Adrenal gland (tissue), 5 donors: ENCODE measurements at regions not wholly inside any gene's neighbourhood (a gene's known extent, or its start where the extent isn't known, plus 50 kb on each side); places are given as distances from the start of the nearest gene placed in this dataset.

Source experiments
- POLR2A ChIP-seq, 2 donors: fragments of 450-650 bp; IDR thresholded peaks; one replicate each; pipeline ENCODE4 v1.6.1; 2017; ENCODE audit warnings: antibody characterized with exemption in 2 of 2, mild to moderate bottlenecking in 2 of 2, moderate library complexity in 1 of 2
- TF ChIP-seq, protein P1 (sequence below), 6 experiments: fragments of 450-650 bp in 4 of 6; fragments of 200-600 bp in 2 of 6; sonication (generic) in 1 of 6; IDR thresholded peaks; 1 replicate in 5 of 6; 2 replicates in 1 of 6; pipeline versions ENCODE4 v1.5.1 to v1.8.0; 2016 to 2021; ENCODE audit warnings: antibody characterized with exemption in 6 of 6, mild to moderate bottlenecking in 2 of 6, moderate library complexity in 1 of 6
- donor health status: DM: no; HTN: no; CAD: no.

DNA sequence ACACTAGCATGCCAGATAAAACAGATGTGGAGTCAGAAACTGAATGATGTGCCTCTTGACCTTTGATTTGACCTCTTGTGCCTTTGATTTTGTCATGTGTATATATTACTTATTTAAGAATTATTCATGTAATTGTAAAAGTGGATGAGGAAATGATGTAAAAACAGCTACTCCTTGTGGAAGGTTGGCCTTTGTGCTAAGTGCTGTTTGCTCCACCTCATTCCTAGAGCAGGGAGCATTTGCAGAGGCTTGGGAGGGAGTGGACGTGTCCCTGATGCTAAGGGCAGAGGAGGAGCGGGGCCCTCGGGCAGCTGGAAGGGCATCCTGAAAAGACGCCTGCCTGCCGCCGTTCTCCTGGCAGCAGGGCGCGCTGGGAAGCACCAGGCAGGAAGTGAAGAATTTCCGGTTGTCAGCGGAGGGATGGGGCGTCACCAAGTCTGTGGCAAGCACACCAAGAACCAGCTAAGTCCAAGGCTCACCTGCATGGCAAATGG lies 197.6 kb upstream of the ZNF32 start:
- TF ChIP-seq POLR2A (IDR thresholded peaks at IDR 0.05): no peak
- TF ChIP-seq, protein P1, sequence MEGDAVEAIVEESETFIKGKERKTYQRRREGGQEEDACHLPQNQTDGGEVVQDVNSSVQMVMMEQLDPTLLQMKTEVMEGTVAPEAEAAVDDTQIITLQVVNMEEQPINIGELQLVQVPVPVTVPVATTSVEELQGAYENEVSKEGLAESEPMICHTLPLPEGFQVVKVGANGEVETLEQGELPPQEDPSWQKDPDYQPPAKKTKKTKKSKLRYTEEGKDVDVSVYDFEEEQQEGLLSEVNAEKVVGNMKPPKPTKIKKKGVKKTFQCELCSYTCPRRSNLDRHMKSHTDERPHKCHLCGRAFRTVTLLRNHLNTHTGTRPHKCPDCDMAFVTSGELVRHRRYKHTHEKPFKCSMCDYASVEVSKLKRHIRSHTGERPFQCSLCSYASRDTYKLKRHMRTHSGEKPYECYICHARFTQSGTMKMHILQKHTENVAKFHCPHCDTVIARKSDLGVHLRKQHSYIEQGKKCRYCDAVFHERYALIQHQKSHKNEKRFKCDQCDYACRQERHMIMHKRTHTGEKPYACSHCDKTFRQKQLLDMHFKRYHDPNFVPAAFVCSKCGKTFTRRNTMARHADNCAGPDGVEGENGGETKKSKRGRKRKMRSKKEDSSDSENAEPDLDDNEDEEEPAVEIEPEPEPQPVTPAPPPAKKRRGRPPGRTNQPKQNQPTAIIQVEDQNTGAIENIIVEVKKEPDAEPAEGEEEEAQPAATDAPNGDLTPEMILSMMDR (IDR thresholded peaks at IDR 0.05): no peak
